Hepatocyte (in vitro differentiated cells): ENCODE measurements at regions not wholly inside any gene's neighbourhood (a gene's known extent, or its start where the extent isn't known, plus 50 kb on each side); places are given as distances from the start of the nearest gene placed in this dataset.

ENCODE experiments used
- DNase-seq: peaks from one replicate; pipeline ENCODE4 v3.0.0-alpha.2; 2016; ENCODE audit warnings: low spot score
- H2AFZ ChIP-seq: fragments of 200-600 bp; sonication (generic); 2 replicates; pipeline ENCODE4 v1.6.0; 2016; ENCODE audit warnings: antibody characterized with exemption, mild to moderate bottlenecking
- H3K27ac ChIP-seq: fragments of 200-600 bp; sonication (generic); 2 replicates; pipeline ENCODE4 v1.5.1; 2016; ENCODE audit warnings: mild to moderate bottlenecking
- H3K27me3 ChIP-seq: fragments of 200-600 bp; sonication (generic); 2 replicates; pipeline ENCODE4 v1.6.1; 2016
- H3K36me3 ChIP-seq: fragments of 200-600 bp; sonication (generic); replicated peaks from 2 replicates; pipeline ENCODE4 v1.5.1; 2016; ENCODE audit warnings: low read depth; ENCODE audit not compliant: insufficient read depth
- H3K4me1 ChIP-seq: fragments of 200-600 bp; sonication (generic); 2 replicates; pipeline ENCODE4 v1.5.1; 2016; ENCODE audit warnings: mild to moderate bottlenecking, moderate library complexity; ENCODE audit not compliant: insufficient read depth
- H3K4me2 ChIP-seq: fragments of 200-600 bp; sonication (generic); 2 replicates; pipeline ENCODE4 v1.6.0; 2016
- H3K4me3 ChIP-seq: fragments of 200-600 bp; sonication (generic); 2 replicates; pipeline ENCODE4 v1.5.1; 2016; ENCODE audit warnings: mild to moderate bottlenecking
- H3K79me2 ChIP-seq: fragments of 200-600 bp; sonication (generic); 2 replicates; pipeline ENCODE4 v1.6.0; 2017; ENCODE audit warnings: mild to moderate bottlenecking
- H3K9me2 ChIP-seq: fragments of 200-600 bp; sonication (generic); replicated peaks from 2 replicates; pipeline ENCODE4 v1.6.0; 2017; ENCODE audit warnings: mild to moderate bottlenecking; ENCODE audit not compliant: insufficient read depth
- H3K9me3 ChIP-seq: fragments of 200-600 bp; sonication (generic); 2 replicates; pipeline ENCODE4 v1.5.1; 2016; ENCODE audit warnings: low read depth, mild to moderate bottlenecking
- H4K20me1 ChIP-seq: fragments of 200-600 bp; sonication (generic); 2 replicates; pipeline ENCODE4 v1.6.0; 2016; ENCODE audit warnings: mild to moderate bottlenecking; ENCODE audit not compliant: insufficient read depth, poor library complexity, severe bottlenecking
- CTCF ChIP-seq: fragments of 200-600 bp; sonication (generic); IDR thresholded peaks from 2 replicates; pipeline ENCODE4 v1.5.1; 2016; ENCODE audit warnings: antibody characterized with exemption, mild to moderate bottlenecking; ENCODE audit not compliant: poor library complexity
- EZH2 ChIP-seq: fragments of 200-600 bp; sonication (generic); IDR thresholded peaks from 2 replicates; pipeline ENCODE4 v1.6.1; 2016; ENCODE audit warnings: antibody characterized with exemption, mild to moderate bottlenecking, borderline replicate concordance
- EZH2phosphoT487 ChIP-seq: fragments of 200-600 bp; sonication (generic); IDR thresholded peaks from one replicate; pipeline ENCODE4 v1.6.1; 2018; ENCODE audit warnings: antibody characterized with exemption, mild to moderate bottlenecking, low read depth, moderate library complexity; ENCODE audit not compliant: unreplicated experiment, severe bottlenecking
- WGBS: methylation state at CpG from one replicate; pipeline ENCODE4 v1.1.6; 2016; ENCODE audit warnings: low lambda C conversion rate; ENCODE audit errors: missing lambda C conversion rate; 5-methylcytosine and 5-hydroxymethylcytosine counted together

- H3K4me2 ChIP-seq, result no peak overlapping the region
- no peak overlapping the region for H2AFZ ChIP-seq
- 93% methylated on average over 6 of the region's 6 CpGs for WGBS
Observed at GRCh38 chr5:4164167-4164566, 568.5 kb downstream of the IRX1 start.

GRCh38 chr5:4180703-4181102 is 585.1 kb downstream of the IRX1 start:
- Histone ChIP-seq H3K4me1 (no peaks in the 10 kb centered on the region), H2AFZ (no peak overlapping the region), H3K4me2 (no peak overlapping the region), H3K9me3 (no peaks in the 10 kb centered on the region), H3K9me2 (no peaks in the 10 kb centered on the region), H3K27ac (no peak overlapping the region), H3K79me2 (no peaks in the 10 kb centered on the region), H3K36me3 (no peaks in the 10 kb centered on the region), H3K4me3 (no peak overlapping the region), H3K27me3 (no peaks in the 10 kb centered on the region), H4K20me1 (no peaks in the 10 kb centered on the region)
- DNase-seq, result no peak
- TF ChIP-seq EZH2phosphoT487 (no peak), CTCF (no peak), EZH2 (no peak)
- 87% methylated on average over 5 of the region's 5 CpGs for WGBS

More at GRCh38 chr5:4164167-4164566, 568.5 kb downstream of the IRX1 start:
- H3K27ac ChIP-seq, result no peak overlapping the region
- no peaks in the 10 kb centered on the region for H3K9me3 ChIP-seq
- no peak for TF ChIP-seq EZH2
- TF ChIP-seq EZH2phosphoT487, result no peak
- no peak for TF ChIP-seq CTCF
- no peaks in the 10 kb centered on the region for H3K79me2 ChIP-seq
- no peak for DNase-seq
- H3K4me3 ChIP-seq, result no peak overlapping the region
- H3K4me1 ChIP-seq, result no peaks in the 10 kb centered on the region
- no peaks in the 10 kb centered on the region for H3K9me2 ChIP-seq
- no peaks in the 10 kb centered on the region for H4K20me1 ChIP-seq
- no peaks in the 10 kb centered on the region for H3K27me3 ChIP-seq
- no peaks in the 10 kb centered on the region for H3K36me3 ChIP-seq

- Histone ChIP-seq H2AFZ (no peak overlapping the region), H3K4me2 (no peak overlapping the region), H3K27ac (no peak overlapping the region), H3K36me3 (no peaks in the 10 kb centered on the region), H3K9me2 (no peaks in the 10 kb centered on the region), H4K20me1 (no peaks in the 10 kb centered on the region), H3K4me3 (no peak overlapping the region), H3K27me3 (no peaks in the 10 kb centered on the region), H3K9me3 (no peaks in the 10 kb centered on the region), H3K4me1 (no peaks in the 10 kb centered on the region), H3K79me2 (no peaks in the 10 kb centered on the region)
- WGBS, result 94% methylated on average over 5 of the region's 5 CpGs
- no peak for DNase-seq
- no peak for TF ChIP-seq CTCF
- no peak for TF ChIP-seq EZH2
- no peak for TF ChIP-seq EZH2phosphoT487
Observed at GRCh38 chr5:4182144-4182543, 586.5 kb downstream of the IRX1 start.

GRCh38 chr5:4185127-4185526 is 589.5 kb downstream of the IRX1 start:
- Histone ChIP-seq H3K79me2 (no peaks in the 10 kb centered on the region), H3K4me3 (no peak overlapping the region), H4K20me1 (no peaks in the 10 kb centered on the region), H3K9me2 (no peaks in the 10 kb centered on the region), H3K36me3 (no peaks in the 10 kb centered on the region), H2AFZ (no peak overlapping the region), H3K9me3 (no peaks in the 10 kb centered on the region), H3K27me3 (no peaks in the 10 kb centered on the region), H3K4me1 (no peaks in the 10 kb centered on the region), H3K27ac (no peak overlapping the region), H3K4me2 (no peak overlapping the region)
- TF ChIP-seq EZH2 (no peak), CTCF (no peak), EZH2phosphoT487 (no peak)
- 89% methylated on average over 2 of the region's 2 CpGs for WGBS
- no peak for DNase-seq
